ENCODE measurements at regions not wholly inside any gene's neighbourhood (a gene's known extent, or its start where the extent isn't known, plus 50 kb on each side); places are given as distances from the start of the nearest gene placed in this dataset.

GRCh38 chr1:4224684-4225467 is 324.8 kb upstream of the C1orf174 start:
- TF ChIP-seq CTCF (IDR thresholded peaks at IDR 0.05) (no peak), POLR2A (IDR thresholded peaks at IDR 0.05) (no peak)
